IPS DF 19.7 (cell line): ENCODE measurements at regions not wholly inside any gene's neighbourhood (a gene's known extent, or its start where the extent isn't known, plus 50 kb on each side); places are given as distances from the start of the nearest gene placed in this dataset.
"Not testable (repeated sequence)": the region's sequence is repeated elsewhere in the genome, so short reads cannot be mapped to it uniquely, and the experiment has no call there.

Source experiments
- DNase-seq: peaks from one replicate; pipeline ENCODE4 v3.0.0-alpha.2; 2013; ENCODE audit warnings: low read depth, low spot score

GRCh38 chr9:81077572-81077971 lies 611.8 kb downstream of the TLE1 start:
- DNase-seq: no peak

GRCh38 chr9:81076131-81076530 lies 613.2 kb downstream of the TLE1 start:
- no peak for DNase-seq

GRCh38 chr9:81074221-81074620 lies 615.1 kb downstream of the TLE1 start:
- no peak for DNase-seq

GRCh38 chr9:81073821-81074220 lies 615.5 kb downstream of the TLE1 start:
- DNase-seq: no peak

- DNase-seq: no peak
Observed at GRCh38 chr9:81072758-81073157, 616.6 kb downstream of the TLE1 start.

GRCh38 chr9:81071108-81071507 lies 618.2 kb downstream of the TLE1 start:
- DNase-seq: no peak

GRCh38 chr9:81070689-81071088 lies 618.7 kb downstream of the TLE1 start:
- DNase-seq: no peak

- DNase-seq: no peak
Observed at GRCh38 chr9:81069923-81070322, 619.4 kb downstream of the TLE1 start.

- DNase-seq: no peak
Observed at GRCh38 chr9:81069038-81069795, 620.1 kb downstream of the TLE1 start.

GRCh38 chr9:81062995-81063394 lies 626.4 kb downstream of the TLE1 start:
- not testable (repeated sequence) for DNase-seq

GRCh38 chr9:81058782-81059181 lies 630.6 kb downstream of the TLE1 start:
- no peak for DNase-seq

- DNase-seq: no peak
Observed at GRCh38 chr9:81053298-81054025, 635.9 kb downstream of the TLE1 start.

GRCh38 chr9:81052846-81053245 lies 636.5 kb downstream of the TLE1 start:
- DNase-seq: no peak

GRCh38 chr9:81047280-81047679 lies 642.1 kb downstream of the TLE1 start:
- DNase-seq: no peak

- no peak for DNase-seq
Observed at GRCh38 chr9:81045658-81046057, 643.7 kb downstream of the TLE1 start.

- no peak for DNase-seq
Observed at GRCh38 chr9:81037889-81038288, 651.5 kb downstream of the TLE1 start.

GRCh38 chr9:81035601-81036000 lies 653.7 kb downstream of the TLE1 start:
- DNase-seq: no peak

GRCh38 chr9:81035171-81035570 lies 654.2 kb downstream of the TLE1 start:
- no peak for DNase-seq

- DNase-seq: no peak
Observed at GRCh38 chr9:81032831-81033230, 656.5 kb downstream of the TLE1 start.

- DNase-seq: no peak
Observed at GRCh38 chr9:81032030-81032572, 657.2 kb downstream of the TLE1 start.

GRCh38 chr9:81031422-81032029 lies 657.8 kb downstream of the TLE1 start:
- no peak for DNase-seq

GRCh38 chr9:81030027-81030426 lies 659.3 kb downstream of the TLE1 start:
- no peak for DNase-seq
